IMR-90 (cell line): ENCODE measurements at regions not wholly inside any gene's neighbourhood (a gene's known extent, or its start where the extent isn't known, plus 50 kb on each side); places are given as distances from the start of the nearest gene placed in this dataset.

Source experiments
- CEBPB ChIP-seq: IDR thresholded peaks from 2 replicates; pipeline ENCODE4 v1.6.1; 2012; ENCODE audit warnings: low read depth, low read length, improper control_type of control experiment
- CTCF ChIP-seq: conservative IDR thresholded peaks from 2 replicates; pipeline ENCODE4 v1.5.1; 2012; ENCODE audit warnings: mild to moderate bottlenecking, low read depth, low read length, improper control_type of control experiment

GRCh38 chr3:36229496-36229895 lies 150.8 kb upstream of the STAC start:
- TF ChIP-seq CEBPB: no peak
- TF ChIP-seq CTCF: no peak
